NOMO-1 (cell line): ENCODE measurements at regions not wholly inside any gene's neighbourhood (a gene's known extent, or its start where the extent isn't known, plus 50 kb on each side); places are given as distances from the start of the nearest gene placed in this dataset.
A peak's percentile ranks its signal among the peaks of the same experiment; 100 is the strongest.

Experiments used
- DNase-seq, 2 experiments: peaks; one replicate each; lab custom pipeline; 2025; ENCODE audit not compliant: unreplicated experiment in 2 of 2; lab: John Stamatoyannopoulos, UW

GRCh38 chr1:75668813-75669212 is 55.7 kb upstream of the ACADM start:
- DNase-seq: peak; percentile 3 to 37

- no peak for DNase-seq
Measured at GRCh38 chr1:75671708-75672107, 52.8 kb upstream of the ACADM start.

- no peak for DNase-seq
Measured at GRCh38 chr1:75672108-75672507, 52.4 kb upstream of the ACADM start.

GRCh38 chr1:75672528-75673393 is 51.7 kb upstream of the ACADM start:
- DNase-seq: no peak

- DNase-seq: no peak
Measured at GRCh38 chr1:75673399-75673798, 51.1 kb upstream of the ACADM start.

- DNase-seq: no peak
Measured at GRCh38 chr1:75673885-75674284, 50.6 kb upstream of the ACADM start.
